ENCODE measurements at regions not wholly inside any gene's neighbourhood (a gene's known extent, or its start where the extent isn't known, plus 50 kb on each side); places are given as distances from the start of the nearest gene placed in this dataset.

- DNase-seq (ENCODE audit: low spot score): peak; percentile 46
Measured at GRCh38 chr9:129270205-129270604, 92.1 kb upstream of the IER5L start.

GRCh38 chr9:129267141-129267540 is 89.1 kb upstream of the IER5L start:
- DNase-seq (ENCODE audit: low spot score): no peak

- DNase-seq (ENCODE audit: low spot score): no peak
Measured at GRCh38 chr9:129266536-129266935, 88.5 kb upstream of the IER5L start.

GRCh38 chr9:129264388-129264787 is 86.3 kb upstream of the IER5L start:
- DNase-seq (ENCODE audit: low spot score): no peak

- DNase-seq (ENCODE audit: low spot score): no peak
Measured at GRCh38 chr9:129263836-129264235, 85.8 kb upstream of the IER5L start.

- no peak for DNase-seq (ENCODE audit: low spot score)
Measured at GRCh38 chr9:129262261-129262660, 84.2 kb upstream of the IER5L start.

- no peak for DNase-seq (ENCODE audit: low spot score)
Measured at GRCh38 chr9:129259375-129259774, 81.3 kb upstream of the IER5L start.

GRCh38 chr9:129258823-129259301 is 80.8 kb upstream of the IER5L start:
- DNase-seq (ENCODE audit: low spot score): no peak

GRCh38 chr9:129258124-129258822 is 80.2 kb upstream of the IER5L start:
- peak; percentile 89 for DNase-seq (ENCODE audit: low spot score)

- no peak for DNase-seq (ENCODE audit: low spot score)
Measured at GRCh38 chr9:129256959-129257713, 79.1 kb upstream of the IER5L start.

GRCh38 chr9:129254566-129255287 is 76.7 kb upstream of the IER5L start:
- no peak for DNase-seq (ENCODE audit: low spot score)

GRCh38 chr9:129253803-129254381 is 75.8 kb upstream of the IER5L start:
- no peak for DNase-seq (ENCODE audit: low spot score)

GRCh38 chr9:129252937-129253802 is 75.1 kb upstream of the IER5L start:
- no peak for DNase-seq (ENCODE audit: low spot score)

- DNase-seq (ENCODE audit: low spot score): no peak
Measured at GRCh38 chr9:129250786-129251185, 72.7 kb upstream of the IER5L start.

- no peak for DNase-seq (ENCODE audit: low spot score)
Measured at GRCh38 chr9:129247285-129248153, 69.5 kb upstream of the IER5L start.

GRCh38 chr9:129245276-129245675 is 67.2 kb upstream of the IER5L start:
- no peak for DNase-seq (ENCODE audit: low spot score)

GRCh38 chr9:129242971-129243561 is 65.0 kb upstream of the IER5L start:
- DNase-seq (ENCODE audit: low spot score): no peak

GRCh38 chr9:129242191-129242941 is 64.3 kb upstream of the IER5L start:
- no peak for DNase-seq (ENCODE audit: low spot score)

GRCh38 chr9:129241725-129242124 is 63.7 kb upstream of the IER5L start:
- DNase-seq (ENCODE audit: low spot score): no peak
